HG02642 (cell line): ENCODE measurements at regions not wholly inside any gene's neighbourhood (a gene's known extent, or its start where the extent isn't known, plus 50 kb on each side); places are given as distances from the start of the nearest gene placed in this dataset.
"Not testable (repeated sequence)": the region's sequence is repeated elsewhere in the genome, so short reads cannot be mapped to it uniquely, and the experiment has no call there.

ENCODE experiments used
- ATAC-seq: cut with Tn5 transposase; IDR thresholded peaks from one replicate; pipeline ENCODE4 v1.9.1; 2021; ENCODE audit warnings: mild to moderate bottlenecking; ENCODE audit not compliant: unreplicated experiment, poor library complexity

DNA sequence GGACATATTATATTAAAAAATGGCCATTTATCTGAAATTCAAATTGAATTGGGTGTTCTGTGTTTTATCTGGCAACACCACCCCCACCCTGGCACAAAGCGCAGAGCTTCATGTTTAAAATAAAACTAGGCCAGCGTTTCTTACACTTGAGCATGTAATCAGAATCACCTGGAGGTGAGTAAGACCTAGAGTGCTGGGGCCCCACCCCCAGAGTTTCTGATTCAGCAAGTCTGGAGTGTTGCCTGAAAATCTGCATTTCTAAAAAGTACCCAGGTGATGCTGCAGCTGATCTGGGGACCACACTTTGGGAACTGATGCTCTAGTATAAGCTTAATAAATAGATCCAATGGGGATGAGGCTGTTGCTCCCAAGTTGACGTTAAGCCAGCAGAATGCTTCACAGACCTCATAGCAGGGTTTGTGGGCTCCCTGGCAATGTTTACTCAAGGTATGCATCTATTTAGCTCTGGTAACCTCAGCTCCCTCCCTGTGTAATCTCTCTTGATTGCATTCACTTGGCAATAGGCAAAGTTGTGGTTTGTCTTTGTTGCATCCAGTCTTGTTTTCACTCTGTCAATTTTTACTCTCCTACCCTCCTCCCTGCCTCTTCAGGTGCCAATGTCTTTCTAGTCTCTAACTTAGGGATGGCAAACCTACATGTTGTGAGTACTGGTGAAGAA lies 99.8 kb upstream of the TEX13D start:
- peak; percentile 89 for ATAC-seq

DNA sequence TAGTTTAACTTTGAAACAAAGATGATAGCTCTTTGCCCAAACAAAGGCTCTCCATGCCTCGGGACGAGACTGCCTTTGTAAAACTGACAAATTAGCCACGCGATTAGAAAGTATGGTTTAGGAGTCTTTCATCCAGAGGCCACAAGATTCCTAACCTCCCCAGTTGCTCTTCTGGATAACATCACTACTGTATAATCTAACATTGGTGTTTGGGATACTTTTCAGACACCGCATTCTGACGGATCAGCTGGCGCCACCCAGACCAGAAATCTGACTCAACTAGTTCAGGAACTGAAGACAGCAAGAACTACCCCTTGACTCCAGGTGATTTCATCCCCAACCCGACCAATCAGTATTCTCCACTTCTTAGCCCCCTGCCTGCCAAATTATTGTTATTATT lies 98.1 kb upstream of the TEX13D start:
- no peak for ATAC-seq

DNA sequence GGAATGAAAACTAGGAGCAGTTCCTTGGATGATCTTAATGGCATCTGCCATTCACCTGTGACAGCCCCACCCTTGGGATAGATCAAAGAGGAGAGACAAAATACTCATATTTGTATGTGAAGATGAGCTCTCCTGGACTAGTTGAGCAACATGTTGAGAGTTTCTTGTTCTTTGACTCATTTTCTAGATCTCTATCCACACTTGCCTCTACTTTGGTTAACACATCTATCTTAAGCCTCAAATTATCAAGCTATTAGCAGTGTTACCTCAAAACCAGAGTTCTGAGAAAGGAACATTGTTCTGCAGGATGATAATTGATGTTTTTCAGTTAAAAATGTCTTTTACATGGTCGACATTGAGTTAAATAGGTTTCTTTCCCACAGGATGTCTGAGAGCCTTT lies 94.2 kb upstream of the TEX13D start:
- ATAC-seq: no peak

DNA sequence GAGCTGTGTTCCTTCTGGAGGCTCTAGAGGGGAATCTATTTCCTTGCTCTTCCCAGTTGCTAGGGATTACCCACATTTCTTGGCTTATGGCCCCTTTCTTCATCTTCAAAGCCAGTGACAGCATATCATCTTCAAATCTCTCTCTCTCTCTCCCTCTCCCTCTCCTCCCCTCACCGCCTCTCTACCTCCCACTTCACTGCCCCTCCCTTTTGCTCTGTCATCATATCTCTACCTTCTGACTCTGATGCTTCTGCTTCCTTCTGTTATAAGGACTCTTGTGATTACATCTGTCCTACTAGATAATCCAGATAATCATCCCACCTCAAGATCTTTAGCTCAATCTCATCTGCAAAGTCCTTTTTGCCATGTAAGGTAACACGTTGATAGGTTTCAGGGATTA lies 93.1 kb upstream of the TEX13D start:
- peak; percentile 39 for ATAC-seq

DNA sequence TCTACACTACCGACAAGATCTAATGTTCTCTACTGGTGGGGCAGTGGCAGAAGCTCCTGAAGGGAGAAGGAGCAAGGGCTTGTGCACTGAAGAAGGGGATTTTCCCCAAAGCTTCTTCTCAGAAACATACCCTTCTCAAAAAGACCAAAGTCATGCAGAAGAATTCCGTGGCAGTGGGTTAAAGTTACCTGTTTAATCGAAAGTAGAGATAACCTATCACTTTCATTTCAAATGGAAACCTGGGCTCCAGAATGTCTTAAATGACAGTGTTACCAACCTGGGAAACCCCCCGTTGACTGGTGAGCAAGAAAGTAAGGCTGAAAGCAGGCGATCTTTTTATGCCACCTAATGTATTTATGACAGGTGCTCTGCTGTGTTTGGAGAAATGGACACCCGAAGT lies 92.5 kb upstream of the TEX13D start:
- ATAC-seq: peak; percentile 95

DNA sequence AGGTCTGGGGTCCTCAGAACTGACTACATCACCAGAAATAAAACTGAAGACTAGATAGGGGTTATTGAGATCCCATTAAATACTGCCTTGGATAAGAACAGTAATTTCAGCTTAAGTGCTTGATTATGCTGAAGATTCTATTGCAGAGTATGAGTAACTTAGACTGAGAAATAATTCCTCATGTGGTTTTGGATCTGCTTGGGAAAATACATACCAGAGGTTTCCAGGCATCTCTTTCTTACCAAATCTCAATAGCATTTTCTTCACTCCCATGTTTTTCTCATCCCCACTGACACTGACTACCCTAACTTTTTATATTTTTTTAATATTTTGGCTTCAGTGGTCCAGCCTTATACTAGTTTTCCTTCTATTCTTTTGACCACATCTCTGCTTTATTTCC lies 92.0 kb upstream of the TEX13D start:
- ATAC-seq: no peak

DNA sequence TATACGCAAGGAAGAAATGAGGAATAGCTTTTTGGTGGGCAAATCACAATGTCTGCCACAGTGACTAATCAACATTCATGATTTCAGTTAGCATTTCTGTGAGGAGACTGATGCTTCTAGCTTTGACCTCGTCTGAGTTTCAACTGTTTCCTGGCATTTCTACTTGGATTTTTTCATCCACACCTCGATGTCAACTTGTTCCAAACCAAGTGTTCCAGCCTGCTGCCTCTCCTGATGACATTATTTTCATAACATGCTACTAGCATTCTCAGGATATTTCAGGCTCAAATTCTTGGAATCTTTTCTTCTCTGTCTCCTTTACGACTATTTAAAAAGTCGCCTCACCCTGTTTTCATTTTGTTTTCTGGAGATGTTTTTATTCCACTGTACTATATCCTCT lies 90.3 kb upstream of the TEX13D start:
- ATAC-seq: no peak

DNA sequence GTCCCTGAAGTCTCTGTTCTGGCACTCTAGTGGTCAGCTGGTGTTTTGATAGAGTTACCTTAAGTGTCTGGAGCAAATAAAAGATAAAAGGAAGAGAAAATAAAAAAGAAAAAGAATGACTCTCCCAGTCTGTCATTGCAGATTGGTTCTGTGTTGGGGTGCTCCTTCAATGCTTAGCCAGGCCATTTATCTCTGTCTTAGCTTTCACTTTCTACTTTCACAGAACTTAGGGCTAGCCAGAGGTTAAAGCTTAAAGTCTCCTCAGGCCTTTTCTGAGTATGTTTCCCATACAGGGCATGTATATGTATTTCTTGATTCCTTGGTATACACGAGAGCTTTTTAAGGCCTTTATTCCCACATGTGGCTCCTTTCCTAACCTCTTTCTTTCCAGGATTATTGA lies 83.1 kb upstream of the TEX13D start:
- no peak for ATAC-seq

DNA sequence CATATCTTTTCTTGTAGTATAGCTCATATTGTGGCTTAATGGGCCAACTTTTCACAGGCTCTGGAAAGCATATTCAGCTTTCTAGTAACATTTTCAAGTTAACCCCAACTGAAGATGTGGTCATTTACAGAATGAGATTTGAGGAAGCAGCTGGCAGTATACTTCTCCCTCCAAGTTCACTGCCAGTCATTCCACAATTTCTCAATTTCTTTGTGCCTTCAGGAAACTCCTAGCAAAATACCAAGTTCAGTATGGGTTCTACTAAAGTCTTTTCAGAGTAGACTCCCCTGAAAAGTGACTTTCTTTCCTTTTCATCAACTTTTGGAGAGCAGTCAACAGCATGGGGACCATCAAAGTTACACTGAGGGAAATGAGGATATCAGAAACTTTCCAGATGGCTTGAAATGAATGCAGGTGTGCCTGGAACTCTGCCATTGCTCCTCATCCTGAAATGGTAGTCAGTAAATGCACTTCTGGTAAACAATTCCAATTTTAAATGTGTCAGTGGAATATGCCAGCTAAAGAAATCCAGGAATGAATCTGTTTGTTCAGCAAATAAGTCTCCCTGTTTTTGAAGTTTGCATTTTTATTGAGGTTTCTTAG lies 81.5 kb upstream of the TEX13D start:
- no peak for ATAC-seq

DNA sequence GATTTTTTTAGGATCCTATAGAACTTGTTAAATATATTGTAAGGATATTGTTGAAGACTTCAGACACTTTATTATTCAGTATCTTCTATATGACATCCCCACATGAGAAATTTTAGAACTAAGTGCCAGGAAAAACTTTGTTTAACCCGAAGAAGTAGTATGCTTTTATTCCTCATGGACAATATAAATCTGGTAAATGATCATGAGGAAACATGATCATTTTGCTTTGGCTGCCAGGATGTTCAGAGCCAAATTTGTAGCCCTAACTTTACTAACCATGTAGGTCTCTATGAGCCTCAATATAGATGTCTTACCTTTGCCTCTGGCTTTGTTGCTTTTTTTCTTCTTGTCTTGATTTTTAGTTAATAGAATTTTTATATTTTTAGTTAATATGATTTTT lies 77.8 kb upstream of the TEX13D start:
- ATAC-seq: no peak

DNA sequence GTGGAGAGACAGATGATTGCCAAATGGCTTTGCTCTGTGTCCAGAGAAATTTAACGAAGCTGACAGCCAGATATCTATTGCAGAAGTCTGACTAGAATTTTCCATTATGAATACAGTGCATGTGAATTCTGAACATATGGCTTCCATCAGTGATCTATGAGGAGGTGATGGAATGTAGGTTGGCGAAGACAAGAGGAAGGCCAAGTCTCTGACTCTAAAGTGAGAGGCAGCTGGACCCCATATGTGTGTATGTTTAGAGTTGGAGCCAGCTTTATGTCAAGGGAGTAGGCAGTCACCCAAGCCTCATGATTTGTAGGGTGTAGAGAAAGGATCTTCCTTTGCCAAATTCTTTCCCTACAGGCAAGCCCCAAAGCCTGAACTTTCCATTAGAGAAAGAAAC lies 76.2 kb upstream of the TEX13D start:
- no peak for ATAC-seq

DNA sequence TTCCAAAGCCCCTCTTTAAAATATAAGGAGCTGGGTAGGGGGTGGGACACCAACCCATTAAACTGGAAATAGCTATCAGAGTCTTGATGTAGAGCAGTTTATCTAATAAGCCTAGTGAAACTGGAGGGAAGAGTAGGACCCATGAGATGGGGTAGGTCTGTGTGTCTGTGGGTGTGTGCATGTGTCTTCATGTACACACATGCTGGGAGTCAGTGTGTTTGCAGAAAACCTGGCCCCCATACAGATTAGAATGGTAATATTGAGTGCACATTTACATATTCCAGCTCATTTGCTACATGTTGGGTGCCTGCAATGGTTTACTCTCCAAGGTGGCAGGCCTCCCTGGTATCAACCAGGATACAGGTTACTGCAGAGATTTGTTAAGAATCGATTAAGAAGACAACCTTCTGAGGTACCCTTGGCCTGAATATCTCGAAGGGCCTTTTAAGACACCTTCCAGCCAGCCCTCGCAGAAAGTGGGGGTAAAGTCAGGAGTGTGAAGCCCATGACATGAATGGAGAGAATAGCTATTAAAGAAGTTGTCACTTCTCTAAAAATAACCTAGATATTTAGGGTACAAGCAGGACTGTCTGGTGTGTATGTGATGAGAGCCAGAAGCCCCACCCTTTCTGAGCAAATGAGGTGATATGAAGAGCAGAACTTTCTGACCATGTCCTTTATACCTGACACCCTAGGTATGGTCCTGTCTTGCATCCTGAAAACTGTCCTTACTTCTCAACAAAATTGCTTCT lies 75.7 kb upstream of the TEX13D start:
- ATAC-seq: no peak

DNA sequence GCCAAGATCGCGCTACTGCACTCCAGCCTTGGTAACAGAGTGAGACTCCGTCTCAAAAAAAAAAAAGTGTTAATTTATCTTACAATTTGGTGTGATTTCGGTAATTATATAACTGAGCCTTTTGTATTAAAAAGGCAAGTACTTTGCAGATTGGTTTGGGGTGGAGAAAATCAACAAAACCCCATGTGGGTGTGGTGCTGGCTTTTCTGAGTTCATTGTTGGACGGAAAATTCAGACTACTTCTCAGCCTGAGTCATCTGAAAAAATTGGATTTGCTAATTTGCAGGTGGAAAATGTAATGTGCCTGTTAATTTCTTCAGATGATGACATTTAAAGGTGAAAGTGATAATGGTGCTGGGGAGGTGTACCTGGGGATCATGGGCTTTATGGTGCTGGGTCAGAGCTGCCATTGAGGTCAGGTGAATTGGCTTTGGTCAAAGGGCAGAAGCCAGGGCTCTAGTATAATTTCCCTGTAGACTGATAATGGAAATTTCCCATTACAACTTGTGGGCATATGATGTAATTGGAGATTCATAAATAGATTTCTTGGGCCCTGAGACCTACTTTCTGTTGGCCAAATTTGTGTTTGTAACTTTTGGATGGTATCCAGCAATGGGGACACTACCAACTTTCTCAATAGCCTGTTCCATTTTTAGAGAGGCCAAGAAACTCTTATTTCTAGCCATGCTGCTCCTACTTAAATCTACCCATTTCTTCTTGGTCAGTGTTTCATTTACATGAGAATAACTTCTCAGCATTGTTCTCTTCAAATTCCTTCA lies 74.3 kb upstream of the TEX13D start:
- no peak for ATAC-seq

DNA sequence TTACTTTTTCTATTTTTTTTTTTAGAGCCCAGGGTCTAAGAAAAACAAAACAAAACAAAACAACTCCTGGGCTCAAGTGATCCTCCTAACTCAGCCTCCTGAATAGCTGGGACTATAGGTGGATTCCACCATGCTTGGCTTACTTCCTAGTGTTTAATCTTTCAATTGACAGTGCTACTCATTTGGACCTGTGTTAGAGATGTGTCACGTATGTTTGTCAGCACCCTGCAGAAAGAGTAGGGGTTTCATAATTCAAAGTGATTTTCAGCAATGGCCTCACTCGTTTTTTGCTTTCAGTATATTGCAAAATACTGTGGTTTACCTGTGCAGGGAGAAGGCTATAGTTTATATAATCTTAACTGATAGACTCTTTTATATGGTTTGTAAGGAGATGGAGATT lies 71.6 kb upstream of the TEX13D start:
- ATAC-seq: no peak

DNA sequence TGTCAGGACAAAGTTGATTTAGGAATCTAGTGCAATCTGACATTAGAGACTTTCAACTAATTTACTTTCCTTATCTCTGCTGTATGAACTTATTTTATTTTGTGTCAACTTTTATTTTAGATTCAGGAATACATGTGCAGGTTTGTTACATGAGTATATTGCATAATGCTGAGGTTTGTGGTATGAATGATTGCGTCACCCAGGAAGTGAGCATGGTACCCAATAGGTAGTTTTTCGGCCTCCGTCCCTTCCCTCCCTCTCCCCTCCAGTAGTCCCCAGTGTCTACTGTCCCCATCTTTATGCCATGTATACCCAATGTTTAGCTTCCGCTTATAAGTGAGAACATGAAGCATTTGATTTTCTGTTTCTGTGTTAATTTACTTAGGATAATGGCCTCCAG lies 68.7 kb upstream of the TEX13D start:
- no peak for ATAC-seq

DNA sequence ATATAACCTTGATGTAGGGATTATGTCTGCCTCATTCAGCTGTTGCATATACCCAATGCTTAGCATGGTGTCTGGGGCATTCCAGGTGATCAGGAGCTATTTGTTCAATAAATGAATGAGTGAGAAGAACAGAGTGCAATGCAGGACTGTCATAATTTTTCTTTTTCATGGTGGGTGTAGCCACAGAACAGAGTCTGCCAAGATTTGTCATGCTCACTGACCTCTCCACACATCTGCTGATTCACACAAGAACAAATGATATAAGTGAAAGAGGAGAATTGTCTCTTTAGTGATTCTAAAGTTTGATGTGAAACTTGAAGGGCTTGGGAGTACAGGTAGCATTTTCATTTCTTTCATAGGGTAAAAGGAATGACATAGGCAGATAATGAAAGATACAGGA lies 64.4 kb upstream of the TEX13D start:
- ATAC-seq: no peak

DNA sequence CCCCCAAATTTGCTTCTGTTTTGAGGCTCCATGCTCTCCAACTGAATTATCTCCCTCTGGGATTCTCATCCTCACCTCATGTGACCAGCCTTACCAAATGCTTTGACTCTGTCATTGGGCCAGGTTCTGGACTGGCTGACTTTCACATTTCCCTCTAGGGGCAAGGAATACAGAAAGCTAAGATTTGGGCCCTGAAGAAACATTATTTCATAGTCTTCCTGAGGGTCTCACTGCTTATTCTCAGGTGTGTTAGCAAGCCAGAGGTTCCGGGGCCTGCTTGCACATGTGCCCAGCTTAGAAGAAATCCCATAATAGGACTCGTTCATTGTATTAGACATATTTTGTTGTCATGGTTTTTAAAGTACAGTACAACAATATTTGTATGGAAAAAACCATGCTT lies 62.6 kb upstream of the TEX13D start:
- ATAC-seq: no peak

DNA sequence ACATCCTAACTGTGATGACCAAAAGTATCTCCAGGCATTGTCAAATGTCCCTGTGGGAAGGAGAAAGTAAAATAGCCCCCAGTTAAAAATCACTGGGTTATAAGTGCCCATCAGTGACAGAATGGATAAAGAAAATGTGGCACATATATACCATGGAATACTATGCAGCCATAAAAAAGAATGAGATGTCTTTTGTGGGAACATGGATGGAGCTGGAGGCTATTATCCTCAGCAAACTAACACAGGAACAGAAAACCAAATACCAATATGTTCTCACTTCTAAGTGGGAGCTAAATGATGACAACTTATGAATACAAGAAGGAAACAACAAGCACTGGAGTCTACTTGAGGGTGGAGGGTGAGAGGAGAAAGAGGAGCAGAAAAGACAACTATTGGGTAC lies 60.9 kb upstream of the TEX13D start:
- not testable (repeated sequence) for ATAC-seq

DNA sequence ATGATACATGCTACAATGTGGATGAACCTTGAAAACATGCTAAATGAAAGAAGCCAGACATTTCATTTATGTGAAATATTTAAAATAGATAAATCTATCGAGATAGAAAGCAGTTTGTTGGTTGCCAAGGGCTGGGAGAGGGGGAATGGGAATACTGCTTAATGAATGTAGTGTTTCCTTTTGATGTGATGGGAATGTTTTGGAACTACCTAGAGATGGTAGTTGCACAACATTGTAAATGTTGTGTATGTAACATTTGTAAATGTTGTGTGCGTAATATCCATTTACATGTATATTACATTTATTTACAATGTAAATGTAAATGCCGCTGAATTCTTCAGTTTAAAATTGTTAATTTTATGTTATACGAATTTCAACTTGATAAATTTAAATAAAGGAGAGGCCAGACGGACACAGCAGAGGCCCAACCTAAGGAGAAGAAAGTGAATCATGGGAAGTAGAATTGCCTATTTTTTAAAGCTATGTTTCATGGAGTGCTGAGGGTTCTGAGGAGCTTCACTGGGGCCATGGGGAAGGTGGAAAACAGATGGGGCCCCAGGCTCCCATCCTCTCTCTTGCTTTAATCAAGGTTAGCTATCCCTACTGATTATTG lies 60.0 kb upstream of the TEX13D start:
- ATAC-seq: no peak

DNA sequence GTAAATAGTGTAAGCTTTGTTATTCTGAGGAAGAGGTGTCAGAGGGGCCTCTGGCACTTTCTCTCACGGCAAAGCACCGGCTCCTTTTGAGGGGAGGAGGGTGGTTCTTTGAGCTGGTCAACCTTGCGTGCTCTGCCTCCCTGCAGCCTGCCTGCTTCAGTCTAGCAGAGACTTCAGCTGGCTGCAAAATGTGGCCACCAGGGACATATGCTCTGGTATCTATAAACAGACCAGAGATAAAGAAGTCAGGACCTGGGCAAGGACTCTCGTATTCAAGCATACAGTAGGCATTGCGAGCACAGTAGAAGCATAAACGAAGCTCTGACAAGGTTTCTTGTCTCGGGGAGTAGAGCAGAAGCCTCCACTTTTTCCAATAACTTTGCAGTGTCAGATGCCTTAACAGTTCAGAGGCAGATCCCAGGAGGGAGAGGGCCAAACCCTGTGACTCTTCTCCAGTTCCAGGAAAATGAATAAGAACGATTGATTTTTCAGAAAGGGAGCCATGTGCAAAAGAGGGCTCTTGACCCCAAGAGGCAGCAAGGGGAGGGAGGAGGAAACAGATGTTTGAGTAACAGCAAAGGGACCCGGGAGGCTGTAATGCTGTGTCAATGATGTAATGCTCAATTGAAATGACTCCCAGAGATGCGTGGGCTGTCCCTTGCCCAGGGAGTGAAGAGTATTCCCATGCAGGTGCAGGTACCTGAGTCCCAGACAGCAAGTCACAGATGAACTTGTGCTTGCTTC lies 57.9 kb upstream of the TEX13D start:
- no peak for ATAC-seq
